Natural killer cell (primary cell): ENCODE measurements at regions not wholly inside any gene's neighbourhood (a gene's known extent, or its start where the extent isn't known, plus 50 kb on each side); places are given as distances from the start of the nearest gene placed in this dataset.

Experiments used
- ATAC-seq, 3 donors: fragments of 150-1000 bp in 2 of 3; fragments of 200-7000 bp in 1 of 3; cut with Tn5 transposase; 1 replicate in 1 of 3; 2 replicates in 2 of 3; pipeline ENCODE4 v1.10.0; 2021; ENCODE audit warnings: mild to moderate bottlenecking in 2 of 3, moderate library complexity in 2 of 3
- DNase-seq, 2 donors: peaks; one replicate each; pipeline versions ENCODE4 v3.0.0 to v3.0.0-alpha.2; 2013 to 2021; ENCODE audit warnings: mixed read lengths in 1 of 2
- H3K27ac ChIP-seq: one replicate; pipeline ENCODE4 v1.5.1; 2013; ENCODE audit warnings: mild to moderate bottlenecking, low read length
- H3K27me3 ChIP-seq: one replicate; pipeline ENCODE4 v1.6.1; 2013; ENCODE audit warnings: low read length; ENCODE audit not compliant: control insufficient read depth, insufficient read depth
- H3K36me3 ChIP-seq: one replicate; pipeline ENCODE4 v1.6.1; 2013; ENCODE audit warnings: low read length; ENCODE audit not compliant: control insufficient read depth, insufficient read depth
- H3K4me1 ChIP-seq: one replicate; pipeline ENCODE4 v1.6.1; 2013; ENCODE audit warnings: low read length; ENCODE audit not compliant: control insufficient read depth, insufficient read depth
- H3K4me3 ChIP-seq: one replicate; pipeline ENCODE4 v1.5.1; 2013; ENCODE audit warnings: low read length
- H3K9me3 ChIP-seq: one replicate; pipeline ENCODE4 v1.6.1; 2013; ENCODE audit warnings: low read length; ENCODE audit not compliant: control insufficient read depth, insufficient read depth
- H3K27ac Mint-ChIP-seq, 2 donors: one replicate each; pipeline ENCODE4 v1.8.0; 2022; ENCODE audit warnings: mild to moderate bottlenecking in 2 of 2, mixed read lengths in 2 of 2, moderate library complexity in 1 of 2
- H3K27me3 Mint-ChIP-seq, 2 donors: one replicate each; pipeline ENCODE4 v1.8.0; 2022; ENCODE audit warnings: low read depth in 2 of 2, mixed read lengths in 2 of 2
- H3K36me3 Mint-ChIP-seq: one replicate; pipeline ENCODE4 v1.8.0; 2022; ENCODE audit warnings: mixed read lengths
- H3K4me1 Mint-ChIP-seq, 2 donors: one replicate each; pipeline ENCODE4 v1.8.0; 2022; ENCODE audit warnings: mixed read lengths in 2 of 2
- H3K4me3 Mint-ChIP-seq: one replicate; pipeline ENCODE4 v1.8.0; 2022; ENCODE audit warnings: mild to moderate bottlenecking, moderate library complexity, mixed read lengths
- H3K9me3 Mint-ChIP-seq, 2 donors: one replicate each; pipeline ENCODE4 v1.8.0; 2022; ENCODE audit warnings: mixed read lengths in 2 of 2
- WGBS: methylation state at CpG from one replicate; pipeline ENCODE4 v1.1.7; 2013; ENCODE audit warnings: missing lambda C conversion rate; ENCODE audit not compliant: insufficient coverage; 5-methylcytosine and 5-hydroxymethylcytosine counted together
- intact Hi-C: fragments of 100-400 bp; cut with micrococcal nuclease; formaldehyde crosslinking; loops from one replicate; pipeline ENCODE4 v1.14.2; 2022
- TF ChIP-seq, protein P1 (sequence below): fragments of 200-600 bp; IDR thresholded peaks from one replicate; pipeline ENCODE4 v1.8.0; 2022; ENCODE audit warnings: antibody characterized with exemption

DNA sequence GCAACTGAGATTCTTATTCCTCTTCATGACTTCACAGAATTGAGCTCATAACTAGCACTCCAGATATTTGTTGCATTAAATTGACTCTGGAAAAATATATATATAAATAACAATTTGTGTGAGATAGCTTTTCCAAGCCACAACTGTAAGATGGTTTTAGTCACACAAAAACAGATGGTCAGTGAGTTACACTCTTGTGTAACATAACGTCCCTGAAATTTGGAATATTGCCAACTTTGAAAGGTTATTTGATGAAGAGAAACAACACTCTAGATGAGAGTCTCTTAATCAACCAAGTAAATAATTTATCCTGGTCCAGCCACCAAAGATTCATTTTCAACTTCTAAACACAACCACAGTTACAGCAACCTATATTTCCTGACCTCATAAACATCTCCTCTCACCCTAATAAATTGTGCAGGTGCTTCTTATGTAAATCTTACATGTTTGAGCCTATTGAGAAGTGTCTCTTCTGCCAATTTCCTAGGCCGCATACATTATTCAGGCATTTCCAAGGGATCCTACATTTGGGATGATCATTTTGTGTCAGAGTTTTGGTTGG is 84.9 kb upstream of the ACP3 start:
- Mint-ChIP-seq H3K4me3 (no peak overlapping the region), H3K9me3 (peaks cover 0 to 5% of the 10 kb centered on the region in 2 donors), H3K27ac (no peak overlapping the region), H3K4me1 (no peaks in the 10 kb centered on the region), H3K36me3 (no peaks in the 10 kb centered on the region), H3K27me3 (peaks cover 10 to 17% of the 10 kb centered on the region in 2 donors)
- no peaks in the 10 kb centered on the region for H3K4me1 ChIP-seq
- WGBS, result 0% methylated on average over 1 of the region's 2 CpGs
- no peak for DNase-seq
- no peaks in the 10 kb centered on the region for H3K36me3 ChIP-seq
- H3K4me3 ChIP-seq, result no peak overlapping the region
- H3K27me3 ChIP-seq, result no peaks in the 10 kb centered on the region
- no peaks in the 10 kb centered on the region for H3K9me3 ChIP-seq
- no peak for ATAC-seq
- TF ChIP-seq, protein P1, sequence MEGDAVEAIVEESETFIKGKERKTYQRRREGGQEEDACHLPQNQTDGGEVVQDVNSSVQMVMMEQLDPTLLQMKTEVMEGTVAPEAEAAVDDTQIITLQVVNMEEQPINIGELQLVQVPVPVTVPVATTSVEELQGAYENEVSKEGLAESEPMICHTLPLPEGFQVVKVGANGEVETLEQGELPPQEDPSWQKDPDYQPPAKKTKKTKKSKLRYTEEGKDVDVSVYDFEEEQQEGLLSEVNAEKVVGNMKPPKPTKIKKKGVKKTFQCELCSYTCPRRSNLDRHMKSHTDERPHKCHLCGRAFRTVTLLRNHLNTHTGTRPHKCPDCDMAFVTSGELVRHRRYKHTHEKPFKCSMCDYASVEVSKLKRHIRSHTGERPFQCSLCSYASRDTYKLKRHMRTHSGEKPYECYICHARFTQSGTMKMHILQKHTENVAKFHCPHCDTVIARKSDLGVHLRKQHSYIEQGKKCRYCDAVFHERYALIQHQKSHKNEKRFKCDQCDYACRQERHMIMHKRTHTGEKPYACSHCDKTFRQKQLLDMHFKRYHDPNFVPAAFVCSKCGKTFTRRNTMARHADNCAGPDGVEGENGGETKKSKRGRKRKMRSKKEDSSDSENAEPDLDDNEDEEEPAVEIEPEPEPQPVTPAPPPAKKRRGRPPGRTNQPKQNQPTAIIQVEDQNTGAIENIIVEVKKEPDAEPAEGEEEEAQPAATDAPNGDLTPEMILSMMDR, result no peak
- intact Hi-C loops, result no loop called here
- H3K27ac ChIP-seq, result no peak overlapping the region

- no peak overlapping the region for H3K27ac Mint-ChIP-seq
- peaks cover 0 to 1% of the 10 kb centered on the region in 2 donors for H3K9me3 Mint-ChIP-seq
- no peaks in the 10 kb centered on the region for H3K4me1 ChIP-seq
- no peak overlapping the region for H3K4me3 ChIP-seq
- H3K27me3 Mint-ChIP-seq, result peaks cover 1 to 4% of the 10 kb centered on the region in 2 donors
- no peak overlapping the region for H3K27ac ChIP-seq
- H3K27me3 ChIP-seq, result peaks cover 2% of the 10 kb centered on the region
- no peaks in the 10 kb centered on the region for H3K4me1 Mint-ChIP-seq
- no peaks in the 10 kb centered on the region for H3K36me3 Mint-ChIP-seq
- DNase-seq, result no peak
- intact Hi-C loops, result no loop called here
- 72% methylated on average over 4 of the region's 4 CpGs for whole genome bisulfite sequencing
- TF ChIP-seq, protein P1, result no peak
- no peak for ATAC-seq
- no peak overlapping the region for H3K4me3 Mint-ChIP-seq
- no peaks in the 10 kb centered on the region for H3K9me3 ChIP-seq
- no peaks in the 10 kb centered on the region for H3K36me3 ChIP-seq
Observed at GRCh38 chr3:132236701-132237651, 80.2 kb upstream of the ACP3 start.

DNA sequence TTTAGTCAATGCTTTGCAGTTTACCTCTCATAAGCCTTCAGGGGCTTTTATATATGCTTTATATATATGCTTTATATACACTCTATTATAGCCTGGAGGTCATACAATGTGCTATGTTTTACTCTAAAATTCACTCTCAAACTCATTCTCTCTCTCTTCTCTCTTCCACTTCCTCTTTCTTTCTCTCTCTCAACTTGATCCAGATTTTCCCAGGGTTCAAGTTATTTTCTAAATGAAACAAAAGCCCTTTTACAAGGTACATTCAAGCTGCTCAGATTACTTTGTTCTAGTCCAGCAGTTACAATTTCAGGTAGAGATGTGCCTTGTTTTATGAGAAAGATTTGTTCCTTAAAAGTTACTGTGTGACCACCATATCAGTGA is 79.6 kb upstream of the ACP3 start:
- TF ChIP-seq, protein P1, result no peak
- DNase-seq (no peak), ATAC-seq (no peak)
- intact Hi-C loops, result no loop called here
- Mint-ChIP-seq H3K4me3 (no peak overlapping the region), H3K36me3 (no peaks in the 10 kb centered on the region), H3K27me3 (peaks cover 0 to 6% of the 10 kb centered on the region in 2 donors), H3K27ac (no peak overlapping the region), H3K9me3 (peaks cover 0 to 2% of the 10 kb centered on the region in 2 donors), H3K4me1 (no peaks in the 10 kb centered on the region)
- H3K9me3 ChIP-seq, result no peaks in the 10 kb centered on the region
- no peak overlapping the region for H3K4me3 ChIP-seq
- H3K27me3 ChIP-seq, result peaks cover 2% of the 10 kb centered on the region
- H3K36me3 ChIP-seq, result no peaks in the 10 kb centered on the region
- no peak overlapping the region for H3K27ac ChIP-seq
- no peaks in the 10 kb centered on the region for H3K4me1 ChIP-seq
